ENCODE measurements at regions not wholly inside any gene's neighbourhood (a gene's known extent, or its start where the extent isn't known, plus 50 kb on each side); places are given as distances from the start of the nearest gene placed in this dataset.

GRCh38 chr18:51936115-51936514 lies 403.9 kb upstream of the DCC start:
- Mint-ChIP-seq H3K9me3 (peaks cover 21% of the 10 kb centered on the region), H3K27ac (no peak overlapping the region), H3K4me1 (peaks cover 17% of the 10 kb centered on the region), H3K36me3 (no peaks in the 10 kb centered on the region), H3K4me3 (no peak overlapping the region), H3K27me3 (ENCODE audit: low read depth) (no peaks in the 10 kb centered on the region)
- CTCF ChIA-PET, result no interaction called here
- ATAC-seq (peak; percentile 60), DNase-seq (ENCODE audit: low spot score) (no peak)
- no peak for TF ChIP-seq ZNF232 (CRISPR knock-in tag; IDR thresholded peaks at IDR 0.05)
- no peak for TF ChIP-seq ATF3 (CRISPR knock-in tag; conservative IDR thresholded peaks at IDR 0.05)
- no peak for TF ChIP-seq PRDM15 (CRISPR knock-in tag; IDR thresholded peaks at IDR 0.05)
- no peak for TF ChIP-seq ERG (CRISPR knock-in tag; IDR thresholded peaks at IDR 0.05)
- no peak for TF ChIP-seq JAZF1 (CRISPR knock-in tag; IDR thresholded peaks at IDR 0.05)
- TF ChIP-seq FOXJ3 (CRISPR knock-in tag; IDR thresholded peaks at IDR 0.05; ENCODE audit: borderline replicate concordance), result no peak
- no peak for TF ChIP-seq ZNF138 (CRISPR knock-in tag; conservative IDR thresholded peaks at IDR 0.05)
- TF ChIP-seq RORB (CRISPR knock-in tag; IDR thresholded peaks at IDR 0.05), result no peak
- TF ChIP-seq ZNF121 (CRISPR knock-in tag; IDR thresholded peaks at IDR 0.05), result no peak
- TF ChIP-seq ZBTB43 (CRISPR knock-in tag; IDR thresholded peaks at IDR 0.05), result no peak
- TF ChIP-seq JUN (CRISPR knock-in tag; IDR thresholded peaks at IDR 0.05), result no peak
- TF ChIP-seq PREB (CRISPR knock-in tag; IDR thresholded peaks at IDR 0.05; ENCODE audit: borderline replicate concordance), result no peak
- TF ChIP-seq ZNF425 (CRISPR knock-in tag; conservative IDR thresholded peaks at IDR 0.05), result no peak
- no peak for TF ChIP-seq ATF2 (CRISPR knock-in tag; IDR thresholded peaks at IDR 0.05; ENCODE audit: borderline replicate concordance, low read depth)
- TF ChIP-seq SP1 (CRISPR knock-in tag; conservative IDR thresholded peaks at IDR 0.05), result no peak
- no peak for TF ChIP-seq CREB1 (CRISPR knock-in tag; IDR thresholded peaks at IDR 0.05)
- POLR2A ChIA-PET, result no interaction called here
